GM23338 (cell line): ENCODE measurements at regions not wholly inside any gene's neighbourhood (a gene's known extent, or its start where the extent isn't known, plus 50 kb on each side); places are given as distances from the start of the nearest gene placed in this dataset.

Experiments
- ATAC-seq: fragments of 200-7000 bp; cut with Tn5 transposase; 3 replicates; pipeline ENCODE4 v1.9.1; 2020
- DNase-seq: peaks from one replicate; pipeline ENCODE4 v3.0.0-alpha.2; 2015; ENCODE audit warnings: low spot score
- H2AFZ ChIP-seq: fragments of 200-600 bp; sonication (generic); 2 replicates; pipeline ENCODE4 v1.8.0; 2016; ENCODE audit warnings: antibody characterized with exemption, mild to moderate bottlenecking, moderate library complexity
- H3F3A ChIP-seq: fragments of 200-600 bp; sonication (generic); replicated peaks from 2 replicates; pipeline ENCODE4 v1.8.0; 2017; ENCODE audit warnings: antibody characterized with exemption, mixed run types, low read depth
- H3K27ac ChIP-seq: fragments of 200-600 bp; sonication (generic); 2 replicates; pipeline ENCODE4 v1.6.1; 2016; ENCODE audit warnings: low read depth
- H3K27me3 ChIP-seq: fragments of 200-600 bp; sonication (generic); 2 replicates; pipeline ENCODE4 v1.8.0; 2016; ENCODE audit warnings: mild to moderate bottlenecking, mixed run types, moderate library complexity; ENCODE audit not compliant: insufficient read depth
- H3K36me3 ChIP-seq: fragments of 200-600 bp; sonication (generic); 2 replicates; pipeline ENCODE4 v1.8.0; 2016; ENCODE audit warnings: mild to moderate bottlenecking; ENCODE audit not compliant: insufficient read depth
- H3K4me1 ChIP-seq: fragments of 200-600 bp; sonication (generic); 2 replicates; pipeline ENCODE4 v1.8.0; 2016; ENCODE audit warnings: mild to moderate bottlenecking, moderate library complexity; ENCODE audit not compliant: insufficient read depth
- H3K4me2 ChIP-seq: fragments of 200-600 bp; sonication (generic); 2 replicates; pipeline ENCODE4 v1.7.1; 2017; ENCODE audit warnings: mixed run types
- H3K4me3 ChIP-seq: fragments of 200-600 bp; sonication (generic); 2 replicates; pipeline ENCODE4 v1.6.1; 2016; ENCODE audit warnings: mixed run types
- H3K79me2 ChIP-seq: fragments of 200-600 bp; sonication (generic); replicated peaks from 2 replicates; pipeline ENCODE4 v1.8.0; 2017; ENCODE audit warnings: mild to moderate bottlenecking; ENCODE audit not compliant: insufficient read depth
- H3K9me2 ChIP-seq: fragments of 200-600 bp; sonication (generic); 2 replicates; pipeline ENCODE4 v1.8.0; 2017; ENCODE audit not compliant: insufficient read depth
- H4K20me1 ChIP-seq: fragments of 200-600 bp; sonication (generic); replicated peaks from 2 replicates; pipeline ENCODE4 v1.8.0; 2017; ENCODE audit warnings: mild to moderate bottlenecking; ENCODE audit not compliant: insufficient read depth
- H3K27ac Mint-ChIP-seq: 2 replicates; pipeline ENCODE4 v1.8.0; 2020; ENCODE audit warnings: inconsistent platforms, mild to moderate bottlenecking, moderate library complexity, mixed read lengths
- H3K27me3 Mint-ChIP-seq: 3 replicates; pipeline ENCODE4 v1.8.0; 2022; ENCODE audit warnings: low read depth, mild to moderate bottlenecking, moderate library complexity, mixed read lengths, inconsistent platforms; ENCODE audit not compliant: insufficient read depth, poor library complexity
- H3K36me3 Mint-ChIP-seq: 3 replicates; pipeline ENCODE4 v1.8.0; 2021; ENCODE audit warnings: low read depth, mild to moderate bottlenecking, inconsistent platforms, moderate library complexity, mixed read lengths
- H3K4me1 Mint-ChIP-seq: 3 replicates; pipeline ENCODE4 v1.8.0; 2020; ENCODE audit warnings: mild to moderate bottlenecking, inconsistent platforms, mixed read lengths
- H3K4me3 Mint-ChIP-seq: 3 replicates; pipeline ENCODE4 v1.8.0; 2021; ENCODE audit warnings: moderate library complexity, mild to moderate bottlenecking, inconsistent platforms, mixed read lengths
- H3K9me3 Mint-ChIP-seq: 3 replicates; pipeline ENCODE4 v1.8.0; 2020; ENCODE audit warnings: moderate library complexity, mild to moderate bottlenecking, inconsistent platforms, mixed read lengths
- CREB1 ChIP-seq: fragments of 250-450 bp; sonication (Bioruptor Pico); IDR thresholded peaks from 2 replicates; pipeline ENCODE4 v1.5.0; 2020; ENCODE audit warnings: low read depth, mild to moderate bottlenecking, moderate library complexity
- ETS1 ChIP-seq: IDR thresholded peaks from 2 replicates; pipeline ENCODE4 v1.6.1; 2016; ENCODE audit warnings: antibody characterized with exemption
- EZH2 ChIP-seq: fragments of 200-600 bp; sonication (generic); IDR thresholded peaks from one replicate; pipeline ENCODE4 v1.8.0; 2017; ENCODE audit warnings: antibody characterized with exemption, mild to moderate bottlenecking, low read depth; ENCODE audit not compliant: unreplicated experiment
- EZH2phosphoT487 ChIP-seq: fragments of 200-600 bp; sonication (generic); IDR thresholded peaks from one replicate; pipeline ENCODE4 v1.8.1; 2018; ENCODE audit warnings: antibody characterized with exemption; ENCODE audit not compliant: unreplicated experiment
- JUNB ChIP-seq: IDR thresholded peaks from one replicate; pipeline ENCODE4 v1.6.1; 2016; ENCODE audit warnings: antibody characterized with exemption; ENCODE audit not compliant: unreplicated experiment
- NANOG ChIP-seq: IDR thresholded peaks from 2 replicates; pipeline ENCODE4 v1.6.1; 2016; ENCODE audit warnings: antibody characterized with exemption, borderline replicate concordance
- POLR2AphosphoS5 ChIP-seq: IDR thresholded peaks from 2 replicates; pipeline ENCODE4 v1.6.1; 2016; ENCODE audit warnings: antibody characterized with exemption, low read depth
- STAT1 ChIP-seq: IDR thresholded peaks from one replicate; pipeline ENCODE4 v1.6.1; 2016; ENCODE audit warnings: antibody characterized with exemption; ENCODE audit not compliant: unreplicated experiment
- ZNF114 ChIP-seq: fragments of 250-450 bp; sonication (Bioruptor Pico); IDR thresholded peaks from 2 replicates; pipeline ENCODE4 v1.5.0; 2020; ENCODE audit warnings: mild to moderate bottlenecking, moderate library complexity
- ZNF331 ChIP-seq: fragments of 250-450 bp; sonication (Bioruptor Pico); IDR thresholded peaks from 2 replicates; pipeline ENCODE4 v1.5.0; 2020; ENCODE audit warnings: low read depth, mild to moderate bottlenecking, moderate library complexity
- TF ChIP-seq, protein P1 (sequence below): fragments of 250-450 bp; sonication (Bioruptor Pico); IDR thresholded peaks from 2 replicates; pipeline ENCODE4 v1.5.0; 2020; ENCODE audit warnings: mild to moderate bottlenecking, moderate library complexity
- TF ChIP-seq, protein P2 (sequence below): IDR thresholded peaks from one replicate; pipeline ENCODE4 v1.6.1; 2018; ENCODE audit warnings: antibody characterized with exemption; ENCODE audit not compliant: unreplicated experiment
- TF ChIP-seq, protein P3 (sequence below), 2 experiments: fragments of 200-600 bp in 1 of 2; sonication (generic) in 1 of 2; conservative IDR thresholded peaks; 2 replicates each; pipeline versions ENCODE4 v1.5.1 to v1.6.1; 2016 to 2017; ENCODE audit warnings: antibody characterized with exemption in 2 of 2, low read depth in 2 of 2, mild to moderate bottlenecking in 2 of 2, moderate library complexity in 1 of 2

- no peaks in the 10 kb centered on the region for H3K9me2 ChIP-seq
- Mint-ChIP-seq H3K9me3 (no peaks in the 10 kb centered on the region), H3K27ac (no peak overlapping the region), H3K4me1 (peaks cover 11% of the 10 kb centered on the region), H3K27me3 (no peaks in the 10 kb centered on the region), H3K4me3 (no peak overlapping the region), H3K36me3 (no peaks in the 10 kb centered on the region)
- peaks cover 18% of the 10 kb centered on the region for H3K4me1 ChIP-seq
- ATAC-seq (no peak), DNase-seq (no peak)
- H3K27me3 ChIP-seq = no peaks in the 10 kb centered on the region
- H3K4me2 ChIP-seq = peak overlapping the region; percentile 34
- H3K4me3 ChIP-seq = no peak overlapping the region
- H4K20me1 ChIP-seq = no peaks in the 10 kb centered on the region
- no peaks in the 10 kb centered on the region for H3K36me3 ChIP-seq
- H3K27ac ChIP-seq = no peak overlapping the region
- H2AFZ ChIP-seq = peak overlapping the region; percentile 63; the same call in 1 of the 2 replicates
- H3K79me2 ChIP-seq = no peaks in the 10 kb centered on the region
- H3F3A ChIP-seq = no peaks in the 10 kb centered on the region
- TF ChIP-seq, protein P1, sequence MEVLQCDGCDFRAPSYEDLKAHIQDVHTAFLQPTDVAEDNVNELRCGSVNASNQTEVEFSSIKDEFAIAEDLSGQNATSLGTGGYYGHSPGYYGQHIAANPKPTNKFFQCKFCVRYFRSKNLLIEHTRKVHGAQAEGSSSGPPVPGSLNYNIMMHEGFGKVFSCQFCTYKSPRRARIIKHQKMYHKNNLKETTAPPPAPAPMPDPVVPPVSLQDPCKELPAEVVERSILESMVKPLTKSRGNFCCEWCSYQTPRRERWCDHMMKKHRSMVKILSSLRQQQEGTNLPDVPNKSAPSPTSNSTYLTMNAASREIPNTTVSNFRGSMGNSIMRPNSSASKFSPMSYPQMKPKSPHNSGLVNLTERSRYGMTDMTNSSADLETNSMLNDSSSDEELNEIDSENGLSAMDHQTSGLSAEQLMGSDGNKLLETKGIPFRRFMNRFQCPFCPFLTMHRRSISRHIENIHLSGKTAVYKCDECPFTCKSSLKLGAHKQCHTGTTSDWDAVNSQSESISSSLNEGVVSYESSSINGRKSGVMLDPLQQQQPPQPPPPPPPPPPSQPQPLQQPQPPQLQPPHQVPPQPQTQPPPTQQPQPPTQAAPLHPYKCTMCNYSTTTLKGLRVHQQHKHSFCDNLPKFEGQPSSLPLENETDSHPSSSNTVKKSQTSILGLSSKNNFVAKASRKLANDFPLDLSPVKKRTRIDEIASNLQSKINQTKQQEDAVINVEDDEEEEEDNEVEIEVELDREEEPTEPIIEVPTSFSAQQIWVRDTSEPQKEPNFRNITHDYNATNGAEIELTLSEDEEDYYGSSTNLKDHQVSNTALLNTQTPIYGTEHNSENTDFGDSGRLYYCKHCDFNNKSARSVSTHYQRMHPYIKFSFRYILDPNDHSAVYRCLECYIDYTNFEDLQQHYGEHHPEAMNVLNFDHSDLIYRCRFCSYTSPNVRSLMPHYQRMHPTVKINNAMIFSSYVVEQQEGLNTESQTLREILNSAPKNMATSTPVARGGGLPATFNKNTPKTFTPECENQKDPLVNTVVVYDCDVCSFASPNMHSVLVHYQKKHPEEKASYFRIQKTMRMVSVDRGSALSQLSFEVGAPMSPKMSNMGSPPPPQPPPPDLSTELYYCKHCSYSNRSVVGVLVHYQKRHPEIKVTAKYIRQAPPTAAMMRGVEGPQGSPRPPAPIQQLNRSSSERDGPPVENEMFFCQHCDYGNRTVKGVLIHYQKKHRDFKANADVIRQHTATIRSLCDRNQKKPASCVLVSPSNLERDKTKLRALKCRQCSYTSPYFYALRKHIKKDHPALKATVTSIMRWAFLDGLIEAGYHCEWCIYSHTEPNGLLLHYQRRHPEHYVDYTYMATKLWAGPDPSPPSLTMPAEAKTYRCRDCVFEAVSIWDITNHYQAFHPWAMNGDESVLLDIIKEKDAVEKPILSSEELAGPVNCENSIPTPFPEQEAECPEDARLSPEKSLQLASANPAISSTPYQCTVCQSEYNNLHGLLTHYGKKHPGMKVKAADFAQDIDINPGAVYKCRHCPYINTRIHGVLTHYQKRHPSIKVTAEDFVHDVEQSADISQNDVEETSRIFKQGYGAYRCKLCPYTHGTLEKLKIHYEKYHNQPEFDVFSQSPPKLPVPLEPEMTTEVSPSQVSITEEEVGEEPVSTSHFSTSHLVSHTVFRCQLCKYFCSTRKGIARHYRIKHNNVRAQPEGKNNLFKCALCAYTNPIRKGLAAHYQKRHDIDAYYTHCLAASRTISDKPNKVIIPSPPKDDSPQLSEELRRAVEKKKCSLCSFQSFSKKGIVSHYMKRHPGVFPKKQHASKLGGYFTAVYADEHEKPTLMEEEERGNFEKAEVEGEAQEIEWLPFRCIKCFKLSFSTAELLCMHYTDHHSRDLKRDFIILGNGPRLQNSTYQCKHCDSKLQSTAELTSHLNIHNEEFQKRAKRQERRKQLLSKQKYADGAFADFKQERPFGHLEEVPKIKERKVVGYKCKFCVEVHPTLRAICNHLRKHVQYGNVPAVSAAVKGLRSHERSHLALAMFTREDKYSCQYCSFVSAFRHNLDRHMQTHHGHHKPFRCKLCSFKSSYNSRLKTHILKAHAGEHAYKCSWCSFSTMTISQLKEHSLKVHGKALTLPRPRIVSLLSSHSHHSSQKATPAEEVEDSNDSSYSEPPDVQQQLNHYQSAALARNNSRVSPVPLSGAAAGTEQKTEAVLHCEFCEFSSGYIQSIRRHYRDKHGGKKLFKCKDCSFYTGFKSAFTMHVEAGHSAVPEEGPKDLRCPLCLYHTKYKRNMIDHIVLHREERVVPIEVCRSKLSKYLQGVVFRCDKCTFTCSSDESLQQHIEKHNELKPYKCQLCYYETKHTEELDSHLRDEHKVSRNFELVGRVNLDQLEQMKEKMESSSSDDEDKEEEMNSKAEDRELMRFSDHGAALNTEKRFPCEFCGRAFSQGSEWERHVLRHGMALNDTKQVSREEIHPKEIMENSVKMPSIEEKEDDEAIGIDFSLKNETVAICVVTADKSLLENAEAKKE = no peak
- TF ChIP-seq JUNB (no peak), EZH2 (no peak), POLR2AphosphoS5 (no peak), ZNF114 (CRISPR knock-in tag) (no peak), EZH2phosphoT487 (no peak), STAT1 (no peak), NANOG (no peak), CREB1 (CRISPR knock-in tag) (no peak), ZNF331 (CRISPR knock-in tag) (no peak), ETS1 (no peak)
- TF ChIP-seq, protein P2, sequence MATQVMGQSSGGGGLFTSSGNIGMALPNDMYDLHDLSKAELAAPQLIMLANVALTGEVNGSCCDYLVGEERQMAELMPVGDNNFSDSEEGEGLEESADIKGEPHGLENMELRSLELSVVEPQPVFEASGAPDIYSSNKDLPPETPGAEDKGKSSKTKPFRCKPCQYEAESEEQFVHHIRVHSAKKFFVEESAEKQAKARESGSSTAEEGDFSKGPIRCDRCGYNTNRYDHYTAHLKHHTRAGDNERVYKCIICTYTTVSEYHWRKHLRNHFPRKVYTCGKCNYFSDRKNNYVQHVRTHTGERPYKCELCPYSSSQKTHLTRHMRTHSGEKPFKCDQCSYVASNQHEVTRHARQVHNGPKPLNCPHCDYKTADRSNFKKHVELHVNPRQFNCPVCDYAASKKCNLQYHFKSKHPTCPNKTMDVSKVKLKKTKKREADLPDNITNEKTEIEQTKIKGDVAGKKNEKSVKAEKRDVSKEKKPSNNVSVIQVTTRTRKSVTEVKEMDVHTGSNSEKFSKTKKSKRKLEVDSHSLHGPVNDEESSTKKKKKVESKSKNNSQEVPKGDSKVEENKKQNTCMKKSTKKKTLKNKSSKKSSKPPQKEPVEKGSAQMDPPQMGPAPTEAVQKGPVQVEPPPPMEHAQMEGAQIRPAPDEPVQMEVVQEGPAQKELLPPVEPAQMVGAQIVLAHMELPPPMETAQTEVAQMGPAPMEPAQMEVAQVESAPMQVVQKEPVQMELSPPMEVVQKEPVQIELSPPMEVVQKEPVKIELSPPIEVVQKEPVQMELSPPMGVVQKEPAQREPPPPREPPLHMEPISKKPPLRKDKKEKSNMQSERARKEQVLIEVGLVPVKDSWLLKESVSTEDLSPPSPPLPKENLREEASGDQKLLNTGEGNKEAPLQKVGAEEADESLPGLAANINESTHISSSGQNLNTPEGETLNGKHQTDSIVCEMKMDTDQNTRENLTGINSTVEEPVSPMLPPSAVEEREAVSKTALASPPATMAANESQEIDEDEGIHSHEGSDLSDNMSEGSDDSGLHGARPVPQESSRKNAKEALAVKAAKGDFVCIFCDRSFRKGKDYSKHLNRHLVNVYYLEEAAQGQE = no peak
- TF ChIP-seq, protein P3, sequence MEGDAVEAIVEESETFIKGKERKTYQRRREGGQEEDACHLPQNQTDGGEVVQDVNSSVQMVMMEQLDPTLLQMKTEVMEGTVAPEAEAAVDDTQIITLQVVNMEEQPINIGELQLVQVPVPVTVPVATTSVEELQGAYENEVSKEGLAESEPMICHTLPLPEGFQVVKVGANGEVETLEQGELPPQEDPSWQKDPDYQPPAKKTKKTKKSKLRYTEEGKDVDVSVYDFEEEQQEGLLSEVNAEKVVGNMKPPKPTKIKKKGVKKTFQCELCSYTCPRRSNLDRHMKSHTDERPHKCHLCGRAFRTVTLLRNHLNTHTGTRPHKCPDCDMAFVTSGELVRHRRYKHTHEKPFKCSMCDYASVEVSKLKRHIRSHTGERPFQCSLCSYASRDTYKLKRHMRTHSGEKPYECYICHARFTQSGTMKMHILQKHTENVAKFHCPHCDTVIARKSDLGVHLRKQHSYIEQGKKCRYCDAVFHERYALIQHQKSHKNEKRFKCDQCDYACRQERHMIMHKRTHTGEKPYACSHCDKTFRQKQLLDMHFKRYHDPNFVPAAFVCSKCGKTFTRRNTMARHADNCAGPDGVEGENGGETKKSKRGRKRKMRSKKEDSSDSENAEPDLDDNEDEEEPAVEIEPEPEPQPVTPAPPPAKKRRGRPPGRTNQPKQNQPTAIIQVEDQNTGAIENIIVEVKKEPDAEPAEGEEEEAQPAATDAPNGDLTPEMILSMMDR (conservative IDR thresholded peaks at IDR 0.05; ENCODE audit: low read depth in 2 of 2) = no peak
Observed at GRCh38 chr1:64323054-64323453, 119.6 kb downstream of the UBE2U start.
